HCT116 (cell line): ENCODE measurements at regions not wholly inside any gene's neighbourhood (a gene's known extent, or its start where the extent isn't known, plus 50 kb on each side); places are given as distances from the start of the nearest gene placed in this dataset.

Experiments
- CEBPB ChIP-seq: IDR thresholded peaks from 2 replicates; pipeline ENCODE4 v1.6.1; 2012; ENCODE audit warnings: low read depth
- CTCF ChIP-seq, 3 experiments: fragments of 200-600 bp in 1 of 3; sonication (generic) in 1 of 3; IDR thresholded peaks in 2 of 3; conservative IDR thresholded peaks in 1 of 3; 2 replicates each; pipeline ENCODE4 v1.5.1; 2012 to 2017; ENCODE audit warnings: low read depth in 2 of 3, low read length in 2 of 3, antibody characterized with exemption in 1 of 3, borderline replicate concordance in 1 of 3, control low read depth in 1 of 3, mild to moderate bottlenecking in 1 of 3, mixed read lengths in 1 of 3, mixed run types in 1 of 3, moderate library complexity in 1 of 3; ENCODE audit not compliant: insufficient read depth in 1 of 3
- EZH2 ChIP-seq: fragments of 200-600 bp; sonication (generic); IDR thresholded peaks from 2 replicates; pipeline ENCODE4 v1.6.1; 2017; ENCODE audit warnings: antibody characterized with exemption, mixed run types
- REST ChIP-seq: IDR thresholded peaks from 2 replicates; pipeline ENCODE4 v1.6.1; 2012; ENCODE audit warnings: low read depth

DNA sequence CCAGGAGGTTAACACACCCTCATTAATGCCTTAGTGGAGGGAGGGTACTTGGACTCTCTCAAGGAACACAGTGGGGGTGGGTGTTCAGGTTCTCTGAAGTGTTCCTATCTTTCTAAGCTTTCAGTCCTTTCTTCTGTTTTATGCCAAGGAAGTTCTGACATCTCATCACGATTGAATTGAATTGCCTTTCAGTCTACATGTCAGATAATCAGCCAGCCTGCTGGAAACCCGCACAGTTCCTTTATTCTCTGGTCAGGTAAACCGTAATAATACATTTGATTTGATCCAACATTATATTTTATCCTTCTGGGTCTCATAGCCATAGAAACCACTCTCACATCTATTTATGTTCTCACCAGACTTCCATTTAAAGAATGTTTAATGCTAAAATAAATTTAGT lies 339.0 kb downstream of the RWDD3 start:
- TF ChIP-seq EZH2 (no peak), CEBPB (no peak), REST (no peak), CTCF (IDR thresholded peaks at IDR 0.05 in 2 of 3, conservative IDR thresholded peaks at IDR 0.05 in 1 of 3; ENCODE audit: borderline replicate concordance in 1 of 3, insufficient read depth in 1 of 3, low read depth in 2 of 3, low read length in 2 of 3) (no peak)
